Loucy (cell line): ENCODE measurements at regions not wholly inside any gene's neighbourhood (a gene's known extent, or its start where the extent isn't known, plus 50 kb on each side); places are given as distances from the start of the nearest gene placed in this dataset.

Experiments used
- H2AFZ ChIP-seq: fragments of 200-600 bp; sonication (generic); 2 replicates; pipeline ENCODE4 v1.6.0; 2016; ENCODE audit warnings: antibody characterized with exemption, mild to moderate bottlenecking, low read length, moderate library complexity
- H3F3A ChIP-seq: fragments of 200-600 bp; 2 replicates; pipeline ENCODE4 v1.6.0; 2016; ENCODE audit warnings: antibody characterized with exemption, low read depth, mild to moderate bottlenecking
- H3K27me3 ChIP-seq: fragments of 200-600 bp; sonication (generic); 2 replicates; pipeline ENCODE4 v1.6.1; 2014; ENCODE audit warnings: low read length, mild to moderate bottlenecking; ENCODE audit not compliant: insufficient read depth, poor library complexity, severe bottlenecking
- H3K36me3 ChIP-seq: fragments of 200-600 bp; sonication (generic); 2 replicates; pipeline ENCODE4 v1.6.1; 2016; ENCODE audit warnings: low read length; ENCODE audit not compliant: insufficient read depth
- H3K4me1 ChIP-seq: fragments of 200-600 bp; sonication (generic); 2 replicates; pipeline ENCODE4 v1.5.1; 2014; ENCODE audit warnings: low read length, mild to moderate bottlenecking; ENCODE audit not compliant: insufficient read depth, poor library complexity, severe bottlenecking
- H3K4me2 ChIP-seq: fragments of 200-600 bp; sonication (generic); 2 replicates; pipeline ENCODE4 v1.6.0; 2014; ENCODE audit warnings: antibody characterized with exemption, low read length, low read depth, mild to moderate bottlenecking; ENCODE audit not compliant: poor library complexity, severe bottlenecking
- H3K4me3 ChIP-seq: fragments of 200-600 bp; sonication (generic); 2 replicates; pipeline ENCODE4 v1.5.1; 2014; ENCODE audit warnings: low read length, mild to moderate bottlenecking, mixed read lengths; ENCODE audit not compliant: poor library complexity, severe bottlenecking
- H3K79me2 ChIP-seq: fragments of 200-600 bp; sonication (generic); 2 replicates; pipeline ENCODE4 v1.6.1; 2014; ENCODE audit warnings: low read length; ENCODE audit not compliant: insufficient read depth
- H3K9ac ChIP-seq: fragments of 200-600 bp; sonication (generic); 2 replicates; pipeline ENCODE4 v1.6.0; 2014; ENCODE audit warnings: mild to moderate bottlenecking, low read depth, low read length, moderate library complexity; ENCODE audit not compliant: poor library complexity, severe bottlenecking
- H3K9me2 ChIP-seq: fragments of 200-600 bp; sonication (generic); replicated peaks from 2 replicates; pipeline ENCODE4 v1.6.1; 2016; ENCODE audit warnings: low read depth, low read length, mixed read lengths
- H3K9me3 ChIP-seq: fragments of 200-600 bp; sonication (generic); 2 replicates; pipeline ENCODE4 v1.6.1; 2014; ENCODE audit warnings: mild to moderate bottlenecking, antibody characterized with exemption, low read length, low read depth; ENCODE audit not compliant: insufficient read depth
- H4K20me1 ChIP-seq: fragments of 200-600 bp; sonication (generic); 2 replicates; pipeline ENCODE4 v1.6.0; 2014; ENCODE audit warnings: antibody characterized with exemption, low read length, mild to moderate bottlenecking; ENCODE audit not compliant: insufficient read depth, poor library complexity, severe bottlenecking
- CTCF ChIP-seq: fragments of 200-600 bp; sonication (generic); conservative IDR thresholded peaks from 2 replicates; pipeline ENCODE4 v1.5.1; 2014; ENCODE audit warnings: mild to moderate bottlenecking, antibody characterized with exemption, low read length
- EZH2phosphoT487 ChIP-seq: fragments of 200-600 bp; IDR thresholded peaks from 2 replicates; pipeline ENCODE4 v1.6.1; 2018; ENCODE audit warnings: antibody characterized with exemption, mild to moderate bottlenecking, moderate library complexity, borderline replicate concordance

- Histone ChIP-seq H3K4me3 (no peak overlapping the region), H3K79me2 (no peaks in the 10 kb centered on the region)
- no peak for TF ChIP-seq EZH2phosphoT487
- no peak for TF ChIP-seq CTCF
Measured at GRCh38 chr4:170758988-170759387, 669.2 kb upstream of the AADAT start.

GRCh38 chr4:170750519-170750918 is 660.8 kb upstream of the AADAT start:
- no peaks in the 10 kb centered on the region for H3K9me2 ChIP-seq
- no peak overlapping the region for H3K4me3 ChIP-seq
- no peaks in the 10 kb centered on the region for H3F3A ChIP-seq
- no peak for TF ChIP-seq EZH2phosphoT487
- TF ChIP-seq CTCF: no peak; the same call in 1 of the 2 replicates
- no peaks in the 10 kb centered on the region for H3K27me3 ChIP-seq
- no peaks in the 10 kb centered on the region for H3K9me3 ChIP-seq
- H3K36me3 ChIP-seq: no peaks in the 10 kb centered on the region
- no peak overlapping the region for H3K4me2 ChIP-seq
- no peak overlapping the region for H2AFZ ChIP-seq
- H3K9ac ChIP-seq: no peak overlapping the region
- H4K20me1 ChIP-seq: no peaks in the 10 kb centered on the region
- no peaks in the 10 kb centered on the region for H3K4me1 ChIP-seq
- H3K79me2 ChIP-seq: no peaks in the 10 kb centered on the region

More at GRCh38 chr4:170758988-170759387, 669.2 kb upstream of the AADAT start:
- H2AFZ ChIP-seq: no peak overlapping the region
- no peaks in the 10 kb centered on the region for H3K27me3 ChIP-seq
- H4K20me1 ChIP-seq: no peaks in the 10 kb centered on the region
- H3K4me2 ChIP-seq: no peak overlapping the region
- H3K9ac ChIP-seq: no peak overlapping the region
- H3K9me2 ChIP-seq: no peaks in the 10 kb centered on the region
- H3F3A ChIP-seq: no peaks in the 10 kb centered on the region
- H3K4me1 ChIP-seq: no peaks in the 10 kb centered on the region
- H3K9me3 ChIP-seq: no peaks in the 10 kb centered on the region
- H3K36me3 ChIP-seq: no peaks in the 10 kb centered on the region

- no peak overlapping the region for H3K4me2 ChIP-seq
- H3K4me1 ChIP-seq: no peaks in the 10 kb centered on the region
- no peak overlapping the region for H3K9ac ChIP-seq
- no peaks in the 10 kb centered on the region for H3K9me3 ChIP-seq
- H3K36me3 ChIP-seq: no peaks in the 10 kb centered on the region
- no peak overlapping the region for H2AFZ ChIP-seq
- no peaks in the 10 kb centered on the region for H3K79me2 ChIP-seq
- H4K20me1 ChIP-seq: no peaks in the 10 kb centered on the region
- H3K9me2 ChIP-seq: no peaks in the 10 kb centered on the region
- TF ChIP-seq CTCF (no peak), EZH2phosphoT487 (no peak)
- H3K4me3 ChIP-seq: no peak overlapping the region
- H3F3A ChIP-seq: no peaks in the 10 kb centered on the region
- H3K27me3 ChIP-seq: no peaks in the 10 kb centered on the region
Measured at GRCh38 chr4:170748975-170749374, 659.2 kb upstream of the AADAT start.
